GM18907 (cell line): ENCODE measurements at regions not wholly inside any gene's neighbourhood (a gene's known extent, or its start where the extent isn't known, plus 50 kb on each side); places are given as distances from the start of the nearest gene placed in this dataset.
"Not testable (repeated sequence)": the region's sequence is repeated elsewhere in the genome, so short reads cannot be mapped to it uniquely, and the experiment has no call there.

Experiments used
- ATAC-seq: cut with Tn5 transposase; IDR thresholded peaks from one replicate; pipeline ENCODE4 v1.9.1; 2021; ENCODE audit warnings: mild to moderate bottlenecking, moderate library complexity; ENCODE audit not compliant: unreplicated experiment

DNA sequence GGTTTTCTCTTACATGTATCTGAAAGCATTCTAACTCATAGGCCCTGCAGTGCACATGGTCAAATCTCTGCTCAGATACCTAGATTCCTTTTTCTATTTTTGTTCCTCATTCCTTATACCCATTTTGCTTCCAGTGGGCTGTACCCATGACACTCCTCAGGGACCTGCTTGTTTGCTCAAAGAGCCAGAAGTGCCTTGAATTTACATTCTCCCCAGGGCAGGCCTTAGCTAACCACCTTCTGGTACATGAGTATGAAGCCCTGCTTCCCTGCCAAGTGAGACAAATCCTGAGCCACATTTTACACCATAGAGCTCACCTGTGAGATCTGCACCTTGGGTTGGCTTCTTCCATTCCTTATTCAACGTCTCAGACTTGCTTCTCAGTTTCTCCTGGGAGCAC, 326.6 kb upstream of the SASH1 start:
- ATAC-seq = no peak

- ATAC-seq = no peak
Observed at GRCh38 chr6:148021165-148021564, 321.5 kb upstream of the SASH1 start.

DNA sequence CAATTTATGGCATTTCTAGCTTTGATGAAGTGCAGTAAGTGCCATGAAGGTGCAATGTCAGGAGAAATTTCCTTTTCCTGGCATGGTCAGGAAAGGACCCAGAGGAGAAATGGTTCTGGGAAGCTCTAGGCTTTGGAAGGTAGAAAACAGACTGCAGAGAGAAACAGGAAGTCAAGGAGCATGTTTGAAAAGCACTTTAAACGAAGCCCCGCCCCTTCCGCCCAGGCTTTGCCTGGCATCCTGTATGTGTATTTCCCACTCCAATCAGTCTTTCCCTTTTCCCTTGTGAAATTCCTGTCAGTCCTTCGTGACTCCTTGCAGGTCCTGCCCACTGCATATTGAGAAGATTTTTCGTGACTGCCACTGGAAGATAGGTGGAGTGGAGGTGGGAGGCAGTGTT, 320.9 kb upstream of the SASH1 start:
- ATAC-seq = no peak

DNA sequence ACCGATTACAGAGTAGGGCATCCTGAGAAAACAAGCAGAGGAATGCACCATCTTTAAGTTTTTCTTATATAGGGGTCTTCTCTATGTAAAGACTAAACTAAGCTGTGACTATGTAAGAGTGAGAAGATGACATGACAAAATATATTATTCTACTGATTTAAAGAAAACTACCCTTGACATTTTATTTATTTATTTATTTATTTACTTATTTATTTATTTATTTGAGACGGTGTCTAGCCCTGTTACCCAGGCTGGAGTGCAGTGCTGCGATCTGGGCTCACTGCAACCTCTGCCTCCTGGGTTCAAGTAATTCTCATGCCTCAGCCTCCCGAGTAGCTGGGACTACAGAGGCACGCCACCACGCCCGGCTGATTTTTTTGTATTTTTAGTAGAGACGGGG, 320.4 kb upstream of the SASH1 start:
- not testable (repeated sequence) for ATAC-seq

DNA sequence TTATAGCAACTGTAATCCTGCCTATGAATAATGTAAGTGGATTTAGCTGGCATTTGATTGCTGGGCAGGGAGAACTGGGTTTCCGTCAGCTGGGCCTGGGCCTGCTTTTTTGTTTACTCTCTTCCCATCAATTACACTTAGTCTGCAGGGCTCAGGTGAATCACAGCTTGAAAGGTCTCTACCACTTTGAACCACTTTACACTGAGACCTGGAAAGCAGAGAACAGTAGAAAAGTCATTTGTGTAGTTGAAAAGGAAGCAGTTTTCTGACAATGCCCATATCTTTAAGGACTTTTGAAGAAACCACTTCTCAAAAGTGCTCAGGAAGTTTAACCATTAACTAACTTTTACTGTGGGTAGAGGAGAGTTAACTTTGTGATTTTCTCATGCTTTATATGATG, 315.4 kb upstream of the SASH1 start:
- peak; percentile 81 for ATAC-seq

GRCh38 chr6:148035806-148036390, 306.7 kb upstream of the SASH1 start:
- no peak for ATAC-seq

DNA sequence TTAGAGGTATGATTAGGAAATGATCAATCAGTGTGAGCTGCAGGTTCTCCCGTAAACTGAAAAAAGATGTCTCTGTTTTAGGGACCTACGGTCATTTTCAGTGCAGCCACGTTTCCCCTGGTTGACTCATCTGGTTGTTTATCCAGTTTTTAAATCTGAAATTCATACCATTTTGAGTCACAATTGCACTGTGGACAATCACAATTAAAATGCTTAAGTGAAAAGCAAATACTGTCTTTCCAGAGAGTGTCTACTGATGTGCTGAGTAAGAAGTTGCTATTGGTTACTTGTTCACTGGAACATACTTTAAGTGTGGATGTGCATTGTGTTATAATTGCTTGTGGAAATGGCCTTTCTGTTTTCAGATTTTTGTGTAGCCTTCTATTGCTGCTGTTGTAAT, 305.1 kb upstream of the SASH1 start:
- no peak for ATAC-seq

- no peak for ATAC-seq
Observed at GRCh38 chr6:148041546-148041945, 301.1 kb upstream of the SASH1 start.

GRCh38 chr6:148042536-148042935, 300.1 kb upstream of the SASH1 start:
- no peak for ATAC-seq

DNA sequence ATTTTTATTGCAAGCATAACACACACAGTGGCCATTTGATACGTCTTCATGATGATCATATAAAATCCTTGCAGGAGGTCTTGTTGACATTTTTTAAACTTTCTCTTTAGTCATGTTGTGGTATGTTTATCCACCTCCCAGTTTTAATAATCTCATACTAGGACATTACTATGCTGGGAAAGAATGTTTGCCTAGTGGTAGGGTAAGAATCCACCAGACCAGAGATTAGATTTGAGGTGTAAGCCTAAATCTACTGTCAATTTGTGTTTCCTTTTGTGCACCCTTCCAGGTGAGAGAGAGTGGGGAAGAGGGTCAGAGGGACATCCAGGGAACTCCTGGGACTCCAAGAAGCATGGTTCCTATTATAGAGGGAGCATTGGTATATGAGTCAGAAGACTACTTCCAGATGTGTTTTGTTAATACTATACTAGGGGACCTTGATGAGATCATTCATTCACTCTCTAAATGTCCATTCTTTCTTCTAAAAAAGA, 298.3 kb upstream of the SASH1 start:
- no peak for ATAC-seq

DNA sequence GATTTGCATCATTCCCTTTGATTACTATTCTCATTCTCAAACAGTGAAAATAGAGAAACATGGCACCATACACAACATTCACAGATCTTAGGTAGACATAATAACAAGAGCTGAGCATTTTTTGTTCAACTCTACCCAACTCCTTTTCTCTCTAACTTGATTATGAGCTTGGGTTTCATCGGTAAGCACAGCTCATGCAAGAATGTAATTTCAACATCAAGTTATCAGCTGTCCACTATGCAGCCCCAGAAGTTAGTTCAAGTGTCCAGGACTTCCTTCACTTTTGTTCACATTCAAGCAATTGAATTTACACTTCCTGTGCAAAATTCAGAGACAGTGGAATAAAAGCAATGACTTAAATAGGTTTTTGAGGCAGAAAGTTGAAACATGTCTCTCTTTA, 297.7 kb upstream of the SASH1 start:
- ATAC-seq = no peak

GRCh38 chr6:148053209-148053608, 289.4 kb upstream of the SASH1 start:
- no peak for ATAC-seq

- ATAC-seq = no peak
Observed at GRCh38 chr6:148053796-148054195, 288.8 kb upstream of the SASH1 start.

DNA sequence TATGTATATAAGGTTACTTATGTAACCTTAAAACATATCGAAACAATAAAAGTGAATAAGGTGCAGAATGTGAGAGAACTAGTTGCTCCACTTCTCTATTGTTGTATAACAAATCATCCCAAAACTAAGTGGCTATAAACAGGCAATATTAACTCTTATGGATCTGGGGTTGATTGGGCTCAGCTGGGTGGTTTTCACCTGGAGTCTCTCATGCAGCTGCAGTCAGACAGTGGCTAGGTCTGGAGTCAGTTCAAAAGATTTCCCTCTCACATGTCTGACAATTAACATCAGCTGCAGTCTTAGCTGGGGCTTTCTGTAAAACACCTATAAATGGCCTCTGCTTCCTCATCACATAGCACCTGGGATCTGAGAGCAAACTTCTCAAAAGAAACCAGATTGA, 288.4 kb upstream of the SASH1 start:
- no peak for ATAC-seq

- no peak for ATAC-seq
Observed at GRCh38 chr6:148055419-148055818, 287.2 kb upstream of the SASH1 start.

GRCh38 chr6:148059869-148060268, 282.8 kb upstream of the SASH1 start:
- ATAC-seq = no peak

DNA sequence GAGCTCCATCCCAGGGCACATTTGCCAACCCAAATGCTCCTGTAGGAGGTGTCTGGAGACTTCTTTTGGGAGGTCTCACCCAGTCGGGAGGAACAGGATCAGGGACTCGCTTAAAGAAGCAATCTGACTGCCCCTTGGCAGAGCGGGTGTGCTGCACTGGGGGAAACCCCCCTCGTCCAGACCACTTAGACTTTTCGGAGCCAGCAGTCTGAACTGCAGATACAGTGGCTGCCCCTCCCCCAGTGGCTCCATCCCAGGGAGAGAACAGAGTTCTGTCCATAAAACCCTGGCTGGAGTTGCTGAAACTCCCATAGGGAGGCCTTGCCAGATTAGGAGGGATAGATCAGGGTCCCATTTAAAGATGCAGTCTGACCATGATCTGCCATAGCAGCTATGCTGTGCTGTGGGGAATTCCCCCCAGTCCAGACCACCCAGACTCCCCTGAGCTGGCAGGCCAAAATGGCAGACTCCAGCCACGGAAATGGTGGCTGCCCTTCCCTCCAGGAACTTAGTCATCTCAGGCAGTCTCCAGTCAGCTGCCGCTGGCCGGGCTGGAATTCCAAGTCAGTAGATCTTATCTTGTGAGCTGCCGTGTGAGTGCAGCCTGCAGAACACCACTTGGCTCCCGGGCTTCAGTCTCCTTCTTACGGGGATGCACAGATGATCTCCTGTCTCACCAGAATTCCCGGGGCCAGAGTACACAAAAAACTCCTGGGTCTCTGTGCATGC, 278.1 kb upstream of the SASH1 start:
- no peak for ATAC-seq

DNA sequence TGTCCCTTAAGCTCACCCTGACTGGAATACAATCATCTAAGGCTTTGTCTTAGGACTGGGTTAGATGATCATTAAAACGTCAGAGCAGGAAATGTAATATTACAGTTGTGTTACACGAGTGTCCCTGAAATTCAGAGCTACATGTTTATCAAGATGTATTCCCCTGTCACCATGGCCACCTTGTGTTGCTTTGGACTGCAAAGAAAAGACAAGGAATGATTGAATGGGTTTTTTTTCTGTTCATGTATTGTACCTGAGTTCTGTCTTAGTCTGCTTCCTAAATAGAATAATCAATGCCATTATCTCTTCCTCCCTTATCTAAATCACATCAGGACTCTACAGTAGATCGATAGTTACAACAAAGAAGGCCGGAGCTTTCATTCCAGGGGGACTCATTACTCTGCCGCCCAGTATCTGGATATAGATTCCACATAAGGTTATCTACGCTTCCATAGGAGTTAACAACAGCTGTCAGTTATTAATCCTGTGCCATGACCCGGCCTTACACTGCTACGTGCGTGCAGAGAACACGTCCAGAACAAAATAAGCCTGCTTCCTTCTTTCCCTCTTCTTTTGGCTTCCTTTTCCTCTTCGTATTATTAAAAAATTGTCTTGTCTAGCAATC, 274.1 kb upstream of the SASH1 start:
- ATAC-seq = no peak

DNA sequence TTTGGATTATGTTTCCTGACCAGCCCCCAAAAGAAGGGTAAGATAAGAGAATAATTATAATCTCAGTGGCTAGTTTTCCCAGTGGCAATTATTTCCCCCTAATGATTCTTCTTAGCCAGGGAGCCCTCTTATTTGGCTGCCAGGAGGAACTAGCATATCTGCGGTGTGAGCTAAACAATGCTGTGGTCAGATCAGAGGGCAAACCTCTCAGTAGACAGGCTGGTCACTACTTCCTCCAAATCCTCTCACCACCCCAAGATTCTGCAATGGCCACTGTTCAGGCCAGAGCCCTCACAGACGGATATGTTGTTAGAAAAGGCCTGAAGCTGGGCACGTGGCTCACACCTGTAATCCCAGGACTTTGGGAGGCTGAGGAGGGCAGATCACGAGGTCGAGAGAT, 273.4 kb upstream of the SASH1 start:
- no peak for ATAC-seq

GRCh38 chr6:148074291-148074690, 268.3 kb upstream of the SASH1 start:
- ATAC-seq = no peak

DNA sequence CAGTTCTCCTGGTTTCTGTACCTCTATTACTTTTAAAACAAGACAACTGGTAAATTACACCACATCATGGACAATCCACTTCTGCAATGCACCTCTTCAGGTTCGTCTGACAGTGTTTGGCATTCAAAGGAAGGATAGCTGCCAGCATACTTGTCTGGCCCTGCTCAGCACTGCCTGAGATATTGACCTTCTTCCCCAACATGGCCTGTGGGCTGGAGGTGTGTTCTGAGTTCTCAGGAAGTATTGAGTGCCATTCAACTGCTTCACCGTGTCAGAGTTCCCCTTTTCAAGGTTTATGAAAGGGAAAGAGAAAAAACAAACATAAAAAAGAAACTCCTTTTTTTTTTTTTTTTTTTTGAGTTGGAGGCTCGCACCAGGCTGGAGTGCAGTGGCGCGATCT, 267.9 kb upstream of the SASH1 start:
- peak; percentile 73 for ATAC-seq

DNA sequence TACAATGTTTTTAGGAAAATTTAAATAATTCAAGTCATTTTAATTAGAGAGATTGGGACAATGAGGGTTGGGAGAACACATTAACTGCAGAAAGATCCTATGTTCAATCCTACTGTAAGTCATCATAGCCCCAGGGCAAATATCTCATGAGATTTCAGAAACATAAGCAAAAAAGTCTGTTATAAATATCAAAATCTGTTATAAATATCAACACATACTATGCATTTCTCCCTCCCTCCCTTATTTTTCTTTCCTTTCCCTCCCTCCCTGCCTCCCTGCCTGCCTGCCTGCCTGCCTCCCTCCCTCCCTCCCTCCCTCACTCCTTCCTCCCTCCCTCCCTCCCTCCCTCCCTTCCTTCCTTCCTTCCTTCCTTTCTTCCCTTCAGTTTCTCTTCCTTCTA, 267.3 kb upstream of the SASH1 start:
- no peak for ATAC-seq
